HEK293T (cell line): ENCODE measurements at regions not wholly inside any gene's neighbourhood (a gene's known extent, or its start where the extent isn't known, plus 50 kb on each side); places are given as distances from the start of the nearest gene placed in this dataset.

Source experiments
- SP1 ChIP-seq: fragments of 450-650 bp; IDR thresholded peaks from 2 replicates; pipeline ENCODE4 v1.6.1; 2017
- TF ChIP-seq, protein P1 (sequence below): fragments of 450-650 bp; IDR thresholded peaks from 2 replicates; pipeline ENCODE4 v1.6.1; 2016

- TF ChIP-seq, protein P1, sequence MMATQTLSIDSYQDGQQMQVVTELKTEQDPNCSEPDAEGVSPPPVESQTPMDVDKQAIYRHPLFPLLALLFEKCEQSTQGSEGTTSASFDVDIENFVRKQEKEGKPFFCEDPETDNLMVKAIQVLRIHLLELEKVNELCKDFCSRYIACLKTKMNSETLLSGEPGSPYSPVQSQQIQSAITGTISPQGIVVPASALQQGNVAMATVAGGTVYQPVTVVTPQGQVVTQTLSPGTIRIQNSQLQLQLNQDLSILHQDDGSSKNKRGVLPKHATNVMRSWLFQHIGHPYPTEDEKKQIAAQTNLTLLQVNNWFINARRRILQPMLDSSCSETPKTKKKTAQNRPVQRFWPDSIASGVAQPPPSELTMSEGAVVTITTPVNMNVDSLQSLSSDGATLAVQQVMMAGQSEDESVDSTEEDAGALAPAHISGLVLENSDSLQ = no peak
- no peak for TF ChIP-seq SP1
Observed at GRCh38 chr11:44364596-44364995, 54.7 kb upstream of the ALX4 start.
